ENCODE measurements at regions not wholly inside any gene's neighbourhood (a gene's known extent, or its start where the extent isn't known, plus 50 kb on each side); places are given as distances from the start of the nearest gene placed in this dataset.
"Not testable (repeated sequence)": the region's sequence is repeated elsewhere in the genome, so short reads cannot be mapped to it uniquely, and the experiment has no call there.

GRCh38 chr6:15769511-15770018 lies 106.7 kb upstream of the DTNBP1 start:
- DNase-seq (no peak), ATAC-seq (no peak)

- ATAC-seq (no peak), DNase-seq (no peak)
These were observed 106.2 kb upstream of the DTNBP1 start for GRCh38 chr6:15768999-15769398.

DNA sequence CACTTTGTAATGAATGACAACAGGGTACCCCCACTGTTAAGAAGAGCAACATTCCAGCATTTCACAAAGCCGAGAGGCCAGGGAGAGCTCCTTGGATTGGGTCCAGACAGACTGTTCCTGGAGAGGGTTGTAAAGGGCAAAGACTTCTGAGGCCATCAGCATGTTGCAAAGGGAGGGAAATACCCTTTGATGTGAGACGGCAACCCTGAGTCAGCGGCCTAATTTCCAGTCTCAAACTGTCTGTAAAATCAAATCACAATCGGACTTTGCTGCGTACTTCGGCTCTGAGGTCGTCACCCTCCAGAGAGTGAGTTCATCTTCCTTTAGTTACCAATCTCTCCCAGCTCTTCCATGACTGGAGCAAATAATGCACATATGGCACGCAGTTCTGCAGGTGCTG lies 101.0 kb upstream of the DTNBP1 start:
- ATAC-seq, result no peak

DNA sequence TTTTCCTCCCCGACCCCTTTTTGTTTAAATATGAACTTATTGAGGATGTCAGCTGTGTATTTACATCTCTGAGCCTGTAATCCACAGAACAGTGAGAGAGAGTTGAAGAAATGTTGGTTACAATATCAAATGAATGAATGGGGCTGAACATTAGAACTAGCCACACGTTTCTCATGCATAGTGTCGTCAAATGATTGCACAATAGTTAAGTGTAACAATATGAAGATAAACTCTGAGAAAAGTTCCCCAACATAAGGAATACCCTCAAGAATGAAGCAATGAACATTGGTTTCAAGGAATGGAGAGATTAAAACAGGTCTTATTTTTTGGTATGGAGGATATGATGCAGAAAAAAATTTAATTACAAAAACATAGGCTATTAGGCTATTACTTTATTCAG lies 100.5 kb upstream of the DTNBP1 start:
- no peak for ATAC-seq
- no peak for DNase-seq

More for the DNA sequence above, 101.0 kb upstream of the DTNBP1 start:
- no peak for DNase-seq

DNA sequence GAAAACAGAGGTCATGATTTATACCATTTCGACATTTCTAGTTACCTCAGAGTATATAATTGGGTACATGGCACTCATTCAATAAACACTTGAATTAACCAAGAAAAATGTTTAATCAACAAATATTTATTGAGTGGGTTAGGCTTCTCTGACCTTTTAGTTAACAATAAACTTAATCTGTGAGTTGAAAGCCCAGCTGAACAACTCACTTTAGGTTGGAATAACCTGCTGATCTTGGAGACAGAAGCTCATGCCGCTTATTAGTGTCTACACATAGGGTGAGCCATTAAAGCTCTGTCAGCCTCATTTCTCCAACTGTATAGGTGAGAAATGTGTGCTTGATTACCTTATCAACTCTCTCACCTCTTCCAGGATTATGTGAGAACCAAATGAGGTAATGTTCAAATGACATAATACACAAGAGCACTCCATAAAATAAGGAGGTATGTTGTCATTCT lies 98.2 kb upstream of the DTNBP1 start:
- no peak for ATAC-seq

DNA sequence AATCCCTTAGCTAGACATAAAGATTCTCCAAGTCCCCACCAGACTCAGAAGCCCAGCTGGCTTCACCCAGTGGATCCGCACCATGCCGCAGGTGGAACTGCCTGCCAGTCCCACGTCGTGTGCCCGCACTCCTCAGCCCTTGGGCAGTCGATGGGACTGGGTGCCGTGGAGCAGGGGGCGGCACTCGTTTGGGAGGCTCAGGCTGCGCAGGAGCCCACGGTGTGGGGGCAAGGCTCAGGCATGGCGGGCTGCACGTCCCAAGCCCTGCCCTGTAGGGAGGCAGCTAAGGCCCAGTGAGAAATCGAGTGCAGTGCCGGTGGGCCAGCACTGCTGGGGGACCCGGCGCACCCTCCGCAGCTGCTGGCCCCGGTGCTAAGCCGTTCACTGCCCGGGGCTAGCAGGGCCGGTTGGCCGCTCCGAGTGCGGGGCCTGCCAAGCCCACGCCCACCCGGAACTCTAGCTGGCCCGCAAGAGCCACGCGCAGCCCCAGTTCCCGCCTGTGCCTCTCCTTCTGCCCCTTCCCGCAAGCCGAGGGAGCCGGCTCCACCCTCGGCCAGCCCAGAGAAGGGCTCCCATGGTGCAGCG lies 95.9 kb upstream of the DTNBP1 start:
- ATAC-seq (no peak), DNase-seq (no peak)

More for the DNA sequence above, 98.2 kb upstream of the DTNBP1 start:
- no peak for DNase-seq

- DNase-seq (no peak), ATAC-seq (no peak)
These were observed 92.7 kb upstream of the DTNBP1 start for GRCh38 chr6:15755526-15755925.

DNA sequence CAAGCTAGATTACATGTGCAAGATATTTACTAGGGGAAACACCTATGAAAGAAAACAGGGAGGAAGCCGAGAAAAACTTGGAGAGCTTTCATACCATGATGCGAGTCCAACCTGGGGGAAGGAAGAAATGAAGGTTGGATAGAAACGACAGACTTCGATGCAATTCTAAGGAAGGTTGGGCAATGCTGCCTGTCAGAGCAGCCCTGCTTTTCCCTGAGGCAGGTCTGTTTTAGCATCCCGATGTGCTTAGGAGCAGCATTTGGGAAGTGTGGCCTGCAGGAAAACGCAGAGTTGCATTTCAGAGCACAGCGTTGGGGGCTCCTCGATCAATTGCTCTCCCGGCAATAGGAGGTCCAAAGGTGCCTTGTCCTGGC lies 91.9 kb upstream of the DTNBP1 start:
- ATAC-seq (no peak), DNase-seq (no peak)

DNA sequence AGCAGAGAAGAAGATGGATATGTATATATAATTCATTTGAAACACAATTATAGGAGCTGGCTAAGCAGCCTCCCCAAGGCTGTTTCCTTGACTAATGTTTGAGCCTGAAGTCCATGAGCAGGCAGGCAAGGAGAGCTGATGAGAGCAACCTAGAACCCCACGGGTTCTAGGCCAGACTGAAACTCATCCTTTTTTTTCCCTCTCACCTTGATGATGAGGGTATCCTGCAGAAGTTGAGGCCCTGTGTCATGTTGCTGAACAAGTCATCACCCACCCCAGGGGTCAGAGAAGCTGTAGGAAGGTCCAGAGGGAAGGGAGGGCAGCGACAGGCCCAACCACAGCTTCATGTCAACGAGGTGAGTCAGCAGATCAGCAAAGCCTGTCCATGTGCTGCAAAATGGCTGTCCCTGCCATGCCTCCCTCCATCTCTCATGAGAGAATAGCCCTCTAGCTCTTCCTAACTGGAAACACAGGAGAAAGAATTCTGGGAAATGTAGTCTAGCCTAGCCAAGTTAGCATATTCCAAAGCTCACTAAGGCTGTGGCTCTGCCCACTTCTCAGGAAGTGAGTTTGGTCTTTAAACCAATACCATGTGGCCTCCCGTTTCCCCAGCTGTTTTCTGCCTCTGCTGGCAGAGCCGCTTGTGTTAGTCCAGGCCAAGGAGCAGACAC lies 91.3 kb upstream of the DTNBP1 start:
- DNase-seq (no peak), ATAC-seq (no peak)

GRCh38 chr6:15752820-15753219 lies 90.0 kb upstream of the DTNBP1 start:
- no peak for ATAC-seq
- no peak for DNase-seq

DNA sequence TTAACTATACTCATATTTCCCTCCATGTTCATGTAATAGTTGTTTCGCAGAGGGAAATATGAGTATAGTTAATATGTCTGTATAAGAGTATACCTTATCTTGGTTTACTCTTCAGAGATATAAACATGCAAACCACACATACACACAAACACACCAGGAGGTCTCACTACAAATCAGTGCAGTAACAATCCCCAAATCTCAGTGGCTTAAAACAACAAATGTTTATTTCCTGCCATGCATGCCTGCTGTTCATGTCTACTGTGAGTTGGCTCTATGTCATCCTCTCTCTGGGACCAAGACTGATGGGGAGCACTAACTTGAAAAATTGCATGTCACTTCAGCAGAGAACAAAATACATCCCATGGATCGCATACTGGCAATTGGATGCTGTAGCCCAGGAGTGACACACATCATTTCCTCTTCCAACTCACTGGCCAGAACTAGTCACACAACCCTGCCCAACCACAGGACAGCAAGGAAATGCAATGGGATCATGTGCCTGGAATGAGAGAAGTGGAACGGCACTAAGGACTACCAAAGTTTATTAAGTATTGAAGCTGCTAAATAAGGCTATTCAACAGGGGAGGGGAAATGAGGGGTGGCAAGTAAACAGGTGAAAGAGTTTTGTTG lies 89.0 kb upstream of the DTNBP1 start:
- no peak for ATAC-seq
- DNase-seq, result no peak

DNA sequence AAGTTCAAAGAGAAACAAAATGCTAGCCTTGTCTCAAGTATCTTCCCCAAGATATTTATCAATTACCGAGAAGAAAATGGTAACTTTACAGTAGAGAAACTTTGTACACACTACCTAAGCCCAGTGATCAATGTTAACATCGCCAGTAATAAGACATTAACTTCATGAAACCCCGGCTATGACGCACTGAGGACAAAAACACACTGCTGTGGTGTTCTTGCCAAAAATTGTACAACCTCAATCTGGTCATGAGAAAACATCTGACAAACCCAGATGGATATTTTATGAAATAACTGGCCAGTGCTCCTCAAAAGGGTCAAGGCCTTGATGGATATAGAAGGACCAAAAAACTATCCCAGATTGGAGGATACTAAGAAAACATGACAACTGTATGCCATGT lies 85.5 kb upstream of the DTNBP1 start:
- no peak for DNase-seq
- ATAC-seq, result no peak

DNA sequence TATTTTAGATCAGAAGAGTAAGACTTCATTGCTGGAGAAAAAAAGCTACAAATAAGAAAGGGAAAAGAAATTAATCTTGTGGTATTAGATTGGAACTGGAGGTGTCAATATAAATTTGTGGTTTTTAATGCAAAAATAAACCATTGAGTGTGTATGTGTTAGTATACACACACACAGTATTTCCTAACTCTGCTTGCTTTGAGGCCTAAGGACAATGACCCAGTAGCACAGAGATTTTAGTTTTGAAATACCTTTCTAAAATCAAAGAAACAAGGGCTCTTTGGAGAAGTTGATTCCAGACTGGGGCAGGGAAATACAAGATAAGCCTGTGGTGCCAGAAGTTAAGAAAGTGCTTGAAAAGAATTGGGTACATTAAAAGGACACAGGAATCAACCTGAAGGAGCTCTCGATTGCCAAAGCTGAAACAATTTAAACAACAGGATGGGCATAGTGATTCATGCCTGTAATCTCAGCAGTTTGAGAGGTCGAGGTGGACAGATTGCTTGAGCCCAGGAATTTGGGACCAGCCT lies 84.6 kb upstream of the DTNBP1 start:
- DNase-seq (no peak), ATAC-seq (no peak)

GRCh38 chr6:15745781-15746180 lies 83.0 kb upstream of the DTNBP1 start:
- ATAC-seq (no peak), DNase-seq (no peak)

DNA sequence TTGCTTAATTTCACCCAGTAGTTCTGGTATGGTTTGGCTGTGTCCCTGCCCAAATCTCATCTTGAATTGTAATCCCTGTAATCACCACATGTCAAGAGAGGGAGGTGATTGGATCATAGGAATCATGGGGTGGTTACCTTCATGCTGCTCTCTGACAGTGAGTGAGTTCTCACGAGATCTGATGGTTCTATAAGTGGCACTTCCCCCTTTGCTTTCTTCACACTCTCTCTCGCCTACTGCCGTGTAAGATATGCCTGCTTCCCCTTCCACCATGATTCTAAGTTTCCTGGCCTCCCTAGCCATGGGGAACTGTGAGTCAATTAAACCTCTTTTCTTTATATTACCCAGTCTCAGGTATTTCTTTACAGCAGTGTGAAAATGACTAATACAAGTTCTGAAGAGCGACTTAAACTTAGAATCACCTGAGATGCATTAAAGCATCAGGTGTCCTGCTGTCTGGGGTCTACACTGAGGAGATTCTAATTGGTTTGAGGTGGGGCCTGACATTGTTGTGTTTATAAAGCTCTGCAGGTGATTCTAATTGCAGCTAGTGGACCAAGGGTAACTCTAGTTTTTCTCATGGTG lies 82.1 kb upstream of the DTNBP1 start:
- DNase-seq (no peak), ATAC-seq (peak; percentile 52)

- not testable (repeated sequence) for DNase-seq, ATAC-seq
These were observed 79.2 kb upstream of the DTNBP1 start for GRCh38 chr6:15742013-15742412.

DNA sequence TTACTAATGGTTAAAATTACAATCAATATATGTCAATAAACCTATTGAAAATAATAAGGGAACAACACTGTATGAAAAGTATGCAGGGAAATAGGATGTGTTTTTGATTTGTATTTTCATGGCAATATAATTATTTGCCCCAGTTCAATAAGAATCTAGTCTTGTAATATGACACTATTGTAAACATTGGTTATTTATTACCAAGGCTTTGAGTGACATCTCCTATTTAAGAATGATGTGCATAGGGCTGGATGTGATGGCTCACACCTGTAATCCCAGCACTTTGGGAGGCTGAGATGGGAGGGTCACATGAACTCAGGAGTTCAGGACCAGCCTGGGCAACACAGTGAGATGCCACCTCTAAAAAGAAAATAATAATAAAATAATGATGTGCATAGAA lies 78.6 kb upstream of the DTNBP1 start:
- ATAC-seq (no peak), DNase-seq (no peak)

DNA sequence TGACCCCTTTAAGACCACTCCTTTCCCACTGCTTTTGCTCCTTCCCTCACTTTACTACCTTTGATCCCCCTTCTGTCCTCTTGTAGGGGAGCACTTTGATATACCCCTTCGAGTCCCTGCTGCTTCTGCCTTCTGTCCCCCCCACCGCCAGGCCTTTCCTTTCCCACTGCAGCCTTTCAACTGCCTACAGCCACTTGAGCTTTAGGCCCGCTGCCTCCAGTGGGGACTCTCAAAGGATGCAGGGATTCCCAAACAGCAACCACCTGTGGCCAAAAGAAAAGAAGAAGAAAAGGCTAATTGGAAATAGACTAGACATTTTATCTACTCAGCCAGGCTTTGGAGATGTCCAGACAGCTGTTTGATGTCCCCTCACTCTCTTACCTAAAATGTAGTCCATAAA lies 77.0 kb upstream of the DTNBP1 start:
- ATAC-seq (no peak), DNase-seq (no peak)

GRCh38 chr6:15739353-15739752 lies 76.5 kb upstream of the DTNBP1 start:
- ATAC-seq (no peak), DNase-seq (no peak)

DNA sequence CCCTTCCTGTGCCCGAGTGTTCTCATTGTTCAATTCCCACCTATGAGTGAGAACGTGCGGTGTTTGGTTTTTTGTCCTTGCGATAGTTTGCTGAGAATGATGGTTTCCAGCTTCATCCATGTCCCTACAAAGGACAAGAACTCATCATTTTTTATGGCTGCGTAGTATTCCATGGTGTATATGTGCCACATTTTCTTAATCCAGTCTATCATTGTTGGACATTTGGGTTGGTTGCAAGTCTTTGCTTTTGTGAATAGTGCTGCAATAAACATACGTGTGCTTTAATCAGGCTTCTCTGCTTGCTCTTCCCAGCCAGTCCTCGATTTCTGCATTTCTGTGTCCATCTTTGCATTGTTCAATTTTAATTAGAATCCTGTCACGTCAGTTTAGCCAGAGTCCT lies 75.4 kb upstream of the DTNBP1 start:
- not testable (repeated sequence) for ATAC-seq, DNase-seq

GRCh38 chr6:15736297-15736696 lies 73.5 kb upstream of the DTNBP1 start:
- ATAC-seq (no peak), DNase-seq (no peak)

GRCh38 chr6:15735567-15736265 lies 72.9 kb upstream of the DTNBP1 start:
- no peak for DNase-seq
- ATAC-seq, result peak; percentile 74
